ENCODE measurements at regions not wholly inside any gene's neighbourhood (a gene's known extent, or its start where the extent isn't known, plus 50 kb on each side); places are given as distances from the start of the nearest gene placed in this dataset.

- Histone ChIP-seq H3K9me3 (no peaks in the 10 kb centered on the region), H3K27me3 (no peaks in the 10 kb centered on the region), H3K27ac (no peak overlapping the region), H3K36me3 (no peaks in the 10 kb centered on the region), H3K4me1 (peaks cover 0 to 15% (median 0%) of the 10 kb centered on the region in 4 donors), H3K4me3 (no peak overlapping the region)
- WGBS, 2 donors, result 22 to 23% methylated on average over 3 of the region's 3 CpGs
- TF ChIP-seq EP300 (IDR thresholded peaks at IDR 0.05) (no peak), POLR2A (IDR thresholded peaks at IDR 0.05) (no peak)
- TF ChIP-seq, protein P1, sequence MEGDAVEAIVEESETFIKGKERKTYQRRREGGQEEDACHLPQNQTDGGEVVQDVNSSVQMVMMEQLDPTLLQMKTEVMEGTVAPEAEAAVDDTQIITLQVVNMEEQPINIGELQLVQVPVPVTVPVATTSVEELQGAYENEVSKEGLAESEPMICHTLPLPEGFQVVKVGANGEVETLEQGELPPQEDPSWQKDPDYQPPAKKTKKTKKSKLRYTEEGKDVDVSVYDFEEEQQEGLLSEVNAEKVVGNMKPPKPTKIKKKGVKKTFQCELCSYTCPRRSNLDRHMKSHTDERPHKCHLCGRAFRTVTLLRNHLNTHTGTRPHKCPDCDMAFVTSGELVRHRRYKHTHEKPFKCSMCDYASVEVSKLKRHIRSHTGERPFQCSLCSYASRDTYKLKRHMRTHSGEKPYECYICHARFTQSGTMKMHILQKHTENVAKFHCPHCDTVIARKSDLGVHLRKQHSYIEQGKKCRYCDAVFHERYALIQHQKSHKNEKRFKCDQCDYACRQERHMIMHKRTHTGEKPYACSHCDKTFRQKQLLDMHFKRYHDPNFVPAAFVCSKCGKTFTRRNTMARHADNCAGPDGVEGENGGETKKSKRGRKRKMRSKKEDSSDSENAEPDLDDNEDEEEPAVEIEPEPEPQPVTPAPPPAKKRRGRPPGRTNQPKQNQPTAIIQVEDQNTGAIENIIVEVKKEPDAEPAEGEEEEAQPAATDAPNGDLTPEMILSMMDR (IDR thresholded peaks at IDR 0.05), result no peak
- DNase-seq (ENCODE audit: low spot score in 2 of 2), result no peak
Observed at GRCh38 chr13:59368693-59369092, 795.0 kb downstream of the DIAPH3 start.

GRCh38 chr13:59371229-59371628 lies 792.5 kb downstream of the DIAPH3 start:
- Histone ChIP-seq H3K9me3 (no peaks in the 10 kb centered on the region), H3K36me3 (no peaks in the 10 kb centered on the region), H3K4me1 (peaks cover 0 to 15% (median 0%) of the 10 kb centered on the region in 4 donors), H3K27ac (no peak overlapping the region), H3K4me3 (no peak overlapping the region), H3K27me3 (no peaks in the 10 kb centered on the region)
- no peak for DNase-seq (ENCODE audit: low spot score in 2 of 2)
- 85 to 93% methylated on average over 1 of the region's 1 CpG for WGBS, 2 donors
- TF ChIP-seq POLR2A (IDR thresholded peaks at IDR 0.05), result no peak
- TF ChIP-seq, protein P1 (IDR thresholded peaks at IDR 0.05), result no peak
- TF ChIP-seq EP300 (IDR thresholded peaks at IDR 0.05), result no peak

DNA sequence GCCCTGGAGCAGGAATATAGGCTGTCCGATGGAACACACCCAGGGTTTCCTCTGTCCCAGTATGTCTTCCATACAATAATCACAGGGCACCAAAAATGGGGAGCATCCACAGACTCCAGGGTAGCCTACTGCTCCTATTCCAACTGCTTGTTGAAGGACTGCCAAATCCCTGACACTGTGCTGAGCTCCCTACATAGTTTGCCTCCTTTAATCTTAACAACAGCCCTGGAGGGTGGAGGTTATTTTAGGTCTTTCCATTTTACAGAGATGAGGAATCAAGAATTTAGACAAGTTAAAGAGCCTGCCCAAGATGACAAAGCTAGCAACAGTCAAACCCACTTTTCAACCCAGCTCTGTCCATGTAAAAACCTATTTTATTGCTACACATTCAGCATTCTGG lies 790.4 kb downstream of the DIAPH3 start:
- no peaks in the 10 kb centered on the region for H3K9me3 ChIP-seq
- TF ChIP-seq, protein P1 (IDR thresholded peaks at IDR 0.05), result no peak
- TF ChIP-seq POLR2A (IDR thresholded peaks at IDR 0.05) (no peak), EP300 (IDR thresholded peaks at IDR 0.05) (no peak)
- peaks cover 0 to 11% (median 0%) of the 10 kb centered on the region in 4 donors for H3K4me1 ChIP-seq
- no peaks in the 10 kb centered on the region for H3K36me3 ChIP-seq
- WGBS, 2 donors, result 83 to 88% methylated on average over 1 of the region's 1 CpG
- no peak overlapping the region for H3K4me3 ChIP-seq
- no peaks in the 10 kb centered on the region for H3K27me3 ChIP-seq
- H3K27ac ChIP-seq, result no peak overlapping the region
- DNase-seq (ENCODE audit: low spot score in 2 of 2), result no peak

DNA sequence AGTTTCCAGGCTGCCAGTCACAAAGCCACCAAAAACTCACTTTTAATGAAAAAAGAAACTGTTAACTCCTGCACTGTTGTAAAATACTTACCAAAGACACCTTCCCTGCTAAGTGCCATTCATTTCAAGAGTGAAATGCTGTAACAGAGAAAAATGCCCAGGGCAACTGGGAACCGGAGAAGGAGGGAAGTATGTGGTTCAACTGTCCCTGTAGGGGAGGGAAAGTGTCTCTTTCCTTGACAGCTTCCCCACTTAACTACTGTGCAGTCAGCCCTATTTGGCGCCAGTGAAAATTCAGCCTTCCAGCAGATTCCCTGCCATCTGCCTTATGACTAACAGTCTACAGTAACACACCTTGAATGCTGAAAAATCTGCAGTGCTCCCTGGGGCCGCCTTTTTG lies 789.0 kb downstream of the DIAPH3 start:
- DNase-seq (ENCODE audit: low spot score in 2 of 2), result no peak
- WGBS, 2 donors, result 63 to 73% methylated on average over 3 of the region's 3 CpGs
- no peak overlapping the region for H3K27ac ChIP-seq

GRCh38 chr13:59384154-59384553 lies 779.6 kb downstream of the DIAPH3 start:
- WGBS, 2 donors, result 15 to 31% methylated on average over 1 of the region's 1 CpG

More for the DNA sequence above, 789.0 kb downstream of the DIAPH3 start:
- Histone ChIP-seq H3K27me3 (no peaks in the 10 kb centered on the region), H3K9me3 (peaks cover 0 to 4% (median 0%) of the 10 kb centered on the region in 4 donors), H3K36me3 (no peaks in the 10 kb centered on the region), H3K4me1 (no peaks in the 10 kb centered on the region), H3K4me3 (no peak overlapping the region)
- no peak for TF ChIP-seq POLR2A (IDR thresholded peaks at IDR 0.05)
- no peak for TF ChIP-seq EP300 (IDR thresholded peaks at IDR 0.05)
- TF ChIP-seq, protein P1 (IDR thresholded peaks at IDR 0.05), result no peak

More at GRCh38 chr13:59384154-59384553, 779.6 kb downstream of the DIAPH3 start:
- H3K36me3 ChIP-seq, result no peaks in the 10 kb centered on the region
- no peak for DNase-seq (ENCODE audit: low spot score in 2 of 2)
- no peak overlapping the region for H3K4me3 ChIP-seq
- H3K27ac ChIP-seq, result no peak overlapping the region
- no peaks in the 10 kb centered on the region for H3K27me3 ChIP-seq
- H3K4me1 ChIP-seq, result no peaks in the 10 kb centered on the region
- H3K9me3 ChIP-seq, result peaks cover 0 to 10% (median under 1%) of the 10 kb centered on the region in 4 donors
- TF ChIP-seq POLR2A (IDR thresholded peaks at IDR 0.05) (no peak), EP300 (IDR thresholded peaks at IDR 0.05) (no peak)
- TF ChIP-seq, protein P1 (IDR thresholded peaks at IDR 0.05), result no peak

Data from tibial nerve (tissue), 4 donors.